ENCODE measurements at regions not wholly inside any gene's neighbourhood (a gene's known extent, or its start where the extent isn't known, plus 50 kb on each side); places are given as distances from the start of the nearest gene placed in this dataset.

- TF ChIP-seq CTCF (IDR thresholded peaks at IDR 0.05; ENCODE audit: poor library complexity) (no peak), EZH2 (IDR thresholded peaks at IDR 0.05; ENCODE audit: borderline replicate concordance) (no peak), EZH2phosphoT487 (IDR thresholded peaks at IDR 0.05; ENCODE audit: low read depth, severe bottlenecking, unreplicated experiment) (no peak)
Measured at GRCh38 chr6:14467591-14467990, 350.0 kb downstream of the CD83 start.
